Islet of Langerhans (tissue), 1 donor: ENCODE measurements at regions not wholly inside any gene's neighbourhood (a gene's known extent, or its start where the extent isn't known, plus 50 kb on each side); places are given as distances from the start of the nearest gene placed in this dataset.
"Not testable (repeated sequence)": the region's sequence is repeated elsewhere in the genome, so short reads cannot be mapped to it uniquely, and the experiment has no call there.

ENCODE experiments used
- FAIRE-seq: peaks from one replicate; lab custom pipeline; 2011; peaks lifted over from hg19 to GRCh38; lab: Jason Lieb, UNC

GRCh38 chr11:42841556-42841955 lies 470.2 kb upstream of the API5 start:
- FAIRE-seq = no peak

DNA sequence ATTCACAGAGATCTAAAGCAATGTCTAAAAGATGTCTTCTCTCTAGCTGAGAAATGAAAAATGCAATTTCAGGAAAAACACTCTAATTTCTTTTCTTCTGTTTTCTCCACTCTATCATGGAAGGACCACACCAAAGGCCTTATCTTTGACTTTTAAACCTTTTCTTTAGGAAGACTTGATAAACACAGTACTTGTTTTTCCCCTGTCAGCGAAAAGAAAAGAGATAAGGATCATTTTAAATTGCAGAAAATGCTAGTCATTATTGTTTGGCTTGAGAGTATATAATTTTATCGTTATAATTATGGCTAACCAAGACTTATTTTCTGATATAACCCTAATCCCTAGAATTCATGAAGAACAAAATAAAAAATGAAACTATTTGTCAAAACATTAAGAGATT lies 462.4 kb upstream of the API5 start:
- FAIRE-seq = no peak

DNA sequence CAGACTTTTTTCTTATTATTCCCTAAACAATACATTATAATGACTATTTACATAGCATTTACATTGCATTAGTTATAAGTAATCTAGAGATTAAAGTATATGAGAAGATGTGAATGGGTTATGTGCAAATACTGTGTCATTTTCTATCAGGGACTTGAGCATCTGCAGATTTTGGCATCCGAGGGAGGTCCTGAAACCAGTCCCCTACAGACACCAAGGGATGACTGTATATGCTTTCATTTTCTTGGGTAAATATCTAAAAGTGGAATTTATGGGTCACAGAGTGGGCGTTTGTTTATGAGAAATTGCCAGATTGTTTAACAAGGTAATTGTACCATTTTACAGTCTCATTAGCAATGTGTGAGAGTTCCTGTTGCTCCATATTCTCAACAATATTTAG lies 454.5 kb upstream of the API5 start:
- no peak for FAIRE-seq

GRCh38 chr11:42870480-42870879 lies 441.3 kb upstream of the API5 start:
- FAIRE-seq = no peak

DNA sequence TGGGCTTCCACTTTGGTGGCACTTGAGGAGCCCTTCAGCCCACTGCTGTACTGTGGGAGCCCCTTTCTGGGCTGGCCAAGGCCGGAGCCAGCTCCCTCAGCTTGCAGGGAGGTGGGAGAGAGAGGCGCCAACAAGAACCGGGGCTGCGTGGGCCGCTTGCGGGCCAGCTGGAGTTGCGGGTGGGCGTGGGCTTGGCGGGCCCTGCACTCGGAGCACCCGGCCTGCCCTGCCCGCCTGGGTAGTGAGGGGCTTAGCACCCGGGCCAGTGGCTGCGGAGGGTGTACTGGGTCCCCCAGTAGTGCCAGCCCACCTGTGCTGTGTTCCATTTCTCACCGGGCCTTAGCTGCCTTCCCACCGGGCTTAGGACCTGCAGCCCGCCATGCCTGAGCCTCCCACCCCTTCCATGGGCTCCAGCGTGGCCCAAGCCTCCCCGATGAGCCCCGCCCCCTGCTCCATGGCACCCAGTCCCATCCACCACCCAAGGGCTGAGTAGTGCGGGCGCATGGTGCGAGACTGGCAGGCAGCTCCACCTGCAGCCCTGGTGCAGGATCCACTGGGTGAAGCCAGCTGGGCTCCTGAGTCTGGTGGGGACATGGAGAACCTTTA lies 437.9 kb upstream of the API5 start:
- not testable (repeated sequence) for FAIRE-seq

DNA sequence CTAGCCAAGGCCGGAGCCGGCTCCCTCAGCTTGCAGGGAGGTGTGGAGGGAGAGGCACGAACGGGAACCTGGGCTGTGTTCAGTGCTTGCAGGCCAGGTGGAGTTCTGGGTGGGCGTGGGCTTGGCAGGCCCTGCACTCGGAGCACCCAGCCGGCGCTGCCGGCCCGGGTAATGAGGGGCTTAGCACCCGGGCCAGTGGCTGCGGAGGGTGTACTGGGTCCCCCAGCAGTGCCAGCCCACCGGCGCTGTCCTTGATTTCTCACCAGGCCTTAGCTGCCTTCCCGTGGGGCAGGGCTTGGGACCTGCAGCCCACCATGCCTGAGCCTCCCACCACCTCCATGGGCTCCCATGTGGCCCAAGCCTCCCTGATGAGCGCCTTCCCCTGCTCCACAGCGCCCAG lies 430.5 kb upstream of the API5 start:
- FAIRE-seq = not testable (repeated sequence)

DNA sequence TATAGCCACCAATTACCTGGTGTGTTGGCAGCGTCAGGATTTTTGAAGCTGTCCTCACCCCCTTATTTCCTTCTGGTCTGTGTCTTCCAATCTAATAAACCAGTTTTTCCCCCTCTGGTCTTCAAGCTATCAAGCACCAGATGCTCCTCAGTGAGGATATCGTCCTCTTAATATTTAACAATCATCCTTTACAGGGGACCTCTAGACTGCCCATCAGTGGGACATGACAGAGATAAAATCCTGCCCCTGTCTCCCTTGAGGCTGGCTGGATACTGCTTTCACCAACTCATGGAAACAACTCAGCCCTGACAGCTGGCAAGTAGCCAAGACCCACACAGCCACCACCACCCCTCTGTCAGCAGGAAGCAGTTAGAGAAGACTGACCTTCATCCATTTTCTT lies 421.0 kb upstream of the API5 start:
- no peak for FAIRE-seq

- no peak for FAIRE-seq
Measured at GRCh38 chr11:42901084-42901483, 410.7 kb upstream of the API5 start.

- FAIRE-seq = no peak
Measured at GRCh38 chr11:42906226-42906625, 405.6 kb upstream of the API5 start.

DNA sequence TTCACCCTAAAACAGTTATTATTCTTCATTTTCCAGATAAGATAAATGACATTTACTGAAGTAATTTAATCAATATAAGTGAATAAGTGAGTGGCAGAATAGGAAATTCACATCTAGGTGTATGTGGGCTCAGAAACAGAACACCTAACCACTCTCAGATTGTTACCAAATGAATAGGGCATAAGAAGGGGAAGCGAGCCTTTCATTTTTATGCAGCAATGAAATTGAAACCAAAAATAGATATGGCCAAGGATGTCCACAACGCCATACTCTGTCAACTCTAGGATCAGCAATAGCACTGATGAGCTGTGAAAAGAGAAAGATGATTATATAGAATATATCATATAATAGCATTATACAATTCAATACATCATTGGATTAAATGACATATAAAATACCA lies 398.1 kb upstream of the API5 start:
- no peak for FAIRE-seq

DNA sequence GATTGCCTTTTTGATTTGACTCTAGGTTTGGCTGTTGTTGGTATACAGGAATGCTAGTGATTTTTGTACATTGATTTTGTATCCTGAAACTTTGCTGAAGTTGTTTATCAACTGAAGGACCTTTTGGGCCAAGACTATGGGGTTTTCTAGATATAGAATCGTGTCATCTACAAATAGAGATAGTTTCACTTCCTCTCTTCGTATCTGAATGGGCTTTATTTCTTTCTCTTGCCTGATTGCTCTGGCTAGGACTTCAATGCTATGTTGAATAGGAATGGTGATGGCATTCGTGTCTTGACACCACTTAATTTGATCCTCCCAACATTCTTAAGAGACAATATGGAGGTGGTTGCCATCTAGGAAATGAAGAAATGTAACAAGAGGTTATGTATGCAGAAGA lies 388.1 kb upstream of the API5 start:
- no peak for FAIRE-seq

DNA sequence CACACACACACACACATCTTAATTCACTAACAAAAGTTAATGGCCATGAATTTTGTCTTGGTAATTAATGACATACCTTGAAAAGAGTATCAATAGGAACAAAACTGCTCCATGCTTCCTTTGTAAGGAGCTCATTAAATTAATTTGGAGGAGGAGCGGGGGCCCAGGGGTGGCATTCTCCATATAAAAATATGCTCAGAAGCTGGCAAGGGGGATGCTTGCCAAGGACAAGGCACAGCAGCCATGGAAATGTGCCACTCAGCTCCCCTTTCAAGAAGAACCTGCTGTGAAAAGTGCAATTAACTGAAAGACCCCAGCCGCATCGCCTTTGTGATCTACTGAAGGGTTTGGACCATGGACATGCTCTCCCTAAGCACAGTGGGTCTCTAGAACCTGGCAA lies 385.9 kb upstream of the API5 start:
- no peak for FAIRE-seq

GRCh38 chr11:42947405-42947804 lies 364.4 kb upstream of the API5 start:
- no peak for FAIRE-seq

DNA sequence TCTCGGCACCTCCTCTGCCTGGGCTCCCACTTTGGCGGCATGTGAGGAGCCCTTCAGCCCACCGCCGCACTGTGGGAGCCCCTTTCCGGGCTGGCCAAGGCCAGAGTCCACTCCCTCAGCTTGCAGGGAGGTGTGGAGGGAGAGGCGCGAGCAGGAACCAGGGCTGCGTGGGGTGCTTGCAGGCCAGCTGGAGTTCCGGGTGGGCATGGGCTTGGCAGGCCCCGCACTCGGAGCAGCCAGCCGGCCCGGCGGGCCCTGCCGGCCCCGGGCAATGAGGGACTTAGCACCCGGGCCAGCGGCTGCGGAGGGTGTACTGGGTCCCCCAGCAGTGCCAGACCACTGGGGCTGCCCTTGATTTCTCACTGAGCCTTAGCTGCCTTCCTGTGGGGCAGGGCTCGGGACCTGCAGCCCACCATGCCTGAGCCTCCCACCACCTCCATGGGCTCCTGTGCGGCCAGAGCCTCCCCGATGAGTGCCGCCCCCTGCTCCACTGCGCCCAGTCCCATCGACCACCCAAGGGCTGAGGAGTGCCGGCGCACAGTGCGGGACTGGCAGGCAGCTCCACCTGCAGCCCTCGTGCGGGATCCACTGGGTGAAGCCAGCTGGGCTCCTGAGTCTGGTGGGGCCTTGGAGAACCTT lies 361.9 kb upstream of the API5 start:
- FAIRE-seq = not testable (repeated sequence)

- FAIRE-seq = peak; percentile 13
Measured at GRCh38 chr11:42951266-42951665, 360.5 kb upstream of the API5 start.

- FAIRE-seq = no peak
Measured at GRCh38 chr11:42957831-42958230, 354.0 kb upstream of the API5 start.

GRCh38 chr11:42958635-42959034 lies 353.2 kb upstream of the API5 start:
- no peak for FAIRE-seq

- FAIRE-seq = no peak
Measured at GRCh38 chr11:42960521-42961088, 351.2 kb upstream of the API5 start.

GRCh38 chr11:42967653-42968052 lies 344.1 kb upstream of the API5 start:
- FAIRE-seq = no peak

DNA sequence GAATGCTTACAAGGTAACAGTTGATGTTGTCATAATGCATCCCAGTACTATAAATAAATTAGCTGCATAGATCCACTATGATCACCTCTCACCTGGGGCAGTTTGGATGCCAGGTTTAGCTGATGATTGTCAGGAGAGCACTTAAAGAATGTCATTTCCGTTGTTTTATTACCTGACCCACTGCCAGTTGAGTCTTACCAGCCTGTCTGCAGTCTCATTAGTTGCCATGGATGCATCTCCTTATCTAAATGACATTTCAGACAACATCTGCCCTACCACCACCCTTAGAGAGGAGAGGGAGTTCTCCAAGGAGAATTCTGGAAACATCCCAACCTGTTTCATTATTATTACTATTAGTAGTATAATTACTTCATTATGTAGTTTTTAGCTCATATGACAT lies 339.1 kb upstream of the API5 start:
- FAIRE-seq = no peak

- no peak for FAIRE-seq
Measured at GRCh38 chr11:42974510-42975179, 337.2 kb upstream of the API5 start.

- no peak for FAIRE-seq
Measured at GRCh38 chr11:42975180-42975529, 336.6 kb upstream of the API5 start.

GRCh38 chr11:42976636-42977217 lies 335.1 kb upstream of the API5 start:
- no peak for FAIRE-seq
